HEK293T (cell line): ENCODE measurements at regions not wholly inside any gene's neighbourhood (a gene's known extent, or its start where the extent isn't known, plus 50 kb on each side); places are given as distances from the start of the nearest gene placed in this dataset.

Experiments used
- LEF1 ChIP-seq: fragments of 450-650 bp; IDR thresholded peaks from 2 replicates; pipeline ENCODE4 v1.6.1; 2017; ENCODE audit warnings: mild to moderate bottlenecking, borderline replicate concordance
- ZNF384 ChIP-seq: fragments of 450-650 bp; IDR thresholded peaks from 2 replicates; pipeline ENCODE4 v1.6.1; 2016

- TF ChIP-seq ZNF384, result no peak
- TF ChIP-seq LEF1, result no peak
Measured at GRCh38 chr3:162250782-162251181, 754.2 kb downstream of the OTOL1 start.
